ENCODE measurements at regions not wholly inside any gene's neighbourhood (a gene's known extent, or its start where the extent isn't known, plus 50 kb on each side); places are given as distances from the start of the nearest gene placed in this dataset.

- TF ChIP-seq POLR2A (IDR thresholded peaks at IDR 0.05) (no peak), CTCF (IDR thresholded peaks at IDR 0.05) (no peak), EP300 (IDR thresholded peaks at IDR 0.05) (no peak)
Observed at GRCh38 chr13:31053896-31054295, 107.8 kb downstream of the HSPH1 start.

Measured in ovary (tissue), 3 donors.